Astrocyte of the cerebellum (primary cell): ENCODE measurements at regions not wholly inside any gene's neighbourhood (a gene's known extent, or its start where the extent isn't known, plus 50 kb on each side); places are given as distances from the start of the nearest gene placed in this dataset.

Experiments used
- DNase-seq: peaks from one replicate; pipeline ENCODE4 v3.0.0-alpha.2; 2011; ENCODE audit warnings: low read depth
- H3K4me3 ChIP-seq: 2 replicates; pipeline ENCODE4 v1.5.1; 2011; ENCODE audit warnings: mild to moderate bottlenecking, low read depth, low read length, moderate library complexity
- in situ Hi-C: cut with HindIII; loops from 2 replicates; pipeline ENCODE4 v1.10.0; 2017; ENCODE audit warnings: low sequenced_read_pairs
- TF ChIP-seq, protein P1 (sequence below): IDR thresholded peaks from 2 replicates; pipeline ENCODE4 v1.5.1; 2012; ENCODE audit warnings: low read length, low read depth, moderate library complexity, mild to moderate bottlenecking; ENCODE audit errors: missing control alignments

DNA sequence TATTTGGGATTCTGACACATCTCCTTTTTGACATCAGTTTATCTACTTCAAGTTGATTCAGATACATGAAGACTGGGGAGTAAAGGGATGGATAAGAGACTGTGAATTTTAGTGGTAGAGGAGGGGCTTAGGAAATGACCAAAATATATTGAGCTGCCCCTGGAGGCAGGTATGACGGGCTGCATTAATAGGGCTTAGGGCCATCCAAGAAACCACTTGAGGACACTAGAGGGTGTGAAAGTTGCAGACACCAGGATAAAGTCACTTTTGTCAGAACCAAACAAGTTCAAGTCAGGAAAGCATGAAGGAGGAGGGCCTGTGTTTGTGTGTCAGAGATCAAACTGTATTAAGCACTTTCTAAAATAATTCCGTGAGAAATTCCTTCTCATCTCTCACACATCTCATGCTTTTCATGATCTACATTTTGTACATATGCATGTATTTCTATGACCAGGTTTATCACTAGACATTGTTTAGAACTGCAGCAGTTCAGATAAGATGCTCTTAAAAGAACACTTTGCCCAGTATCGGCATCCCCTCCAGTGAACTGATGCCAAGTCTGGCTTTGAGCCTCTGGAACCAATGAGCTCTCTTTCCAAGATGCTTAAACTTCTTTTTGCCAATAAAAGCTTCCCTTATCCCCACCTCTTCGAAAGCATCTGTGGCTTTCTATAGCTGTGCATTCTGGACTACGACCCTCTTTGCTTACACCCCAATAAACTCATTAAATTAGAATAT lies 136.9 kb downstream of the SLC38A1 start:
- no peak overlapping the region for H3K4me3 ChIP-seq
- in situ Hi-C loops, result no loop called here
- TF ChIP-seq, protein P1, sequence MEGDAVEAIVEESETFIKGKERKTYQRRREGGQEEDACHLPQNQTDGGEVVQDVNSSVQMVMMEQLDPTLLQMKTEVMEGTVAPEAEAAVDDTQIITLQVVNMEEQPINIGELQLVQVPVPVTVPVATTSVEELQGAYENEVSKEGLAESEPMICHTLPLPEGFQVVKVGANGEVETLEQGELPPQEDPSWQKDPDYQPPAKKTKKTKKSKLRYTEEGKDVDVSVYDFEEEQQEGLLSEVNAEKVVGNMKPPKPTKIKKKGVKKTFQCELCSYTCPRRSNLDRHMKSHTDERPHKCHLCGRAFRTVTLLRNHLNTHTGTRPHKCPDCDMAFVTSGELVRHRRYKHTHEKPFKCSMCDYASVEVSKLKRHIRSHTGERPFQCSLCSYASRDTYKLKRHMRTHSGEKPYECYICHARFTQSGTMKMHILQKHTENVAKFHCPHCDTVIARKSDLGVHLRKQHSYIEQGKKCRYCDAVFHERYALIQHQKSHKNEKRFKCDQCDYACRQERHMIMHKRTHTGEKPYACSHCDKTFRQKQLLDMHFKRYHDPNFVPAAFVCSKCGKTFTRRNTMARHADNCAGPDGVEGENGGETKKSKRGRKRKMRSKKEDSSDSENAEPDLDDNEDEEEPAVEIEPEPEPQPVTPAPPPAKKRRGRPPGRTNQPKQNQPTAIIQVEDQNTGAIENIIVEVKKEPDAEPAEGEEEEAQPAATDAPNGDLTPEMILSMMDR, result peak; percentile 16
- DNase-seq, result no peak

DNA sequence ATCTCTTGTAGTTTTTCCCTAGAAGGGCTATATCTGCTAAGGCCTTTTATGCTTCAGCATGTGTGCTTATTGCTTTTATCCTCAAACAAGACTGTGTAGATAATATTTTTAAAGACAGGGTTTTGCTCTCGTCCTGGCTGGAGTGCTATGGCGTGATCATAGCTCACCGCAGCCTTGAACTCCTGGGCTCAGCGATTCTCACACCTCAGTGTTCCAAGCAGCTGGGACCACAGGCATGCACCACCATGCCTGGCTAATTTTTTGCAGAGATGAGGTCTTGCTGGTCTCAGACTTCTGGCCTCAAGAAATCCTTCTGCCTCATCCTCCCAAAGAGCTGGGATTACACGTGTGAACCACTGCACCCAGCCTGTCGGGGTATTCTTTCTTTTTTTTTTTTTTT lies 137.3 kb upstream of the SCAF11 start:
- in situ Hi-C loops, result no loop called here
- TF ChIP-seq, protein P1, result no peak
- no peak overlapping the region for H3K4me3 ChIP-seq
- DNase-seq, result no peak

DNA sequence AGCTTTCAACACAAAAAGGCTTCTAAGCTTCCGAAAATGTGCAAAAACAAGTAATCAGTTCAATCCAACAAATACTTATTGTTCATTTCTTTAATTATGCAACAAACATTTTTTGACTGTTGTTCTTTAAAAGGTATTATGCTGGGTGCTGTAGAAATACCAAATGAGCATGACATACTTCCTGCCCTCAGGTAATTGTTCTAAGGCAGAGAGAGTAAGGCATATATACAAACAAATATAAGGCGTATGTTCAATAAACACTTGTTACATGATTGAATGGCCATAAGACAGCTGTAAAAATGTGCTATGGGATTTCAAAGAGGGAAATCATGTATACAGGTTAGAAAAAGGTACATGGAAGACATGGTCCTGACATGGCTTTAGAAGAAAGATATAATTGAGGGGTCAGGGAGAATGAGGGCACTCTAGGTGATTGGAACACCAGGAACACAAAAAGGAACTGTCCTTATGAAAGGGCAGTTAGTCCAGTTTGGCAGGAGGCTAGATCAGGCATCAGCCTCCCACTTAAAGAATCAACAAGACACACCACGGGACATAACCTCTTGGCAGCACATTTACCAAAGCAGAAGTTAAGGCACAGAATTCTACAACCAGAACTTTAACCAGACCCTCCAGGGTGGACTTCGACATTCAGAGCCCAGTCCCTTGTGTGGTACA lies 135.8 kb upstream of the SCAF11 start:
- in situ Hi-C loops, result no loop called here
- DNase-seq, result no peak
- no peak overlapping the region for H3K4me3 ChIP-seq
- TF ChIP-seq, protein P1, result no peak

DNA sequence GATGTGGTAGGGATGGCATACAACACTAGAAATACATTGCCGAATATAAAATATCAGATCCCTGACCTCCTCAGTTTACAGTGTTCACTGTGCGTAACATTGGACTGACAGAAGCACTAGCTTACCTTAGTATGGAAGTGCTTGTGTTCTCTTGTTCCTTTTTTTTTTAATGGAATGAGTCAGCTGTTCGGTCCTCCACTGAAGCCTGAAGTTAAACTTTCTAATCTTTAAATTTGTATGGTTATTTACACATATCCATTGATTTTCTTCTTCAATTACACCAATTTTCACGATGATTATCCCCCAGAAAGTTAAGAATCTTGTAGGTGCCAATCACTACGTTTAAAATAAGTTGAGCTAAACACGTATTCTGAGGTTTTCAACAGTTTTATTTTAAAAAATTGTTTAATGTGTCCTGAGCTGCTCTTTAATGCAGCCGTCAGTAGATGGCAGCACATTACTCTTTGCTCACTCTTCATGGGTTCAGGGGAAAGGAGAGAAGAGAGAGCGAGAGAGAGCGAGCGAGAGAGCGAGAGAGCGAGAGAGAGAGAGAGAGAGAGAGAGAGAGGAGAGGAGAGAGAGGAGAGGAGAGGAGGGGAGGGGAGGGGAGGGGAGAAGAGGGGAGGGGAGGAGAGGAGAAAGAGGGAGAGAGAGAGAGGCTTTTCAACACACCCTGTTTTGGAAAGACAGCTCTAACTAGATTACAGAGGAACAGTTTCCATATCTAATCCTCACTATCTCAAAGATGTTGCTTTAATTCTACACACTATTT lies 134.7 kb upstream of the SCAF11 start:
- no peak overlapping the region for H3K4me3 ChIP-seq
- in situ Hi-C loops, result no loop called here
- peak; percentile 66 for DNase-seq
- TF ChIP-seq, protein P1, result peak; percentile 69

DNA sequence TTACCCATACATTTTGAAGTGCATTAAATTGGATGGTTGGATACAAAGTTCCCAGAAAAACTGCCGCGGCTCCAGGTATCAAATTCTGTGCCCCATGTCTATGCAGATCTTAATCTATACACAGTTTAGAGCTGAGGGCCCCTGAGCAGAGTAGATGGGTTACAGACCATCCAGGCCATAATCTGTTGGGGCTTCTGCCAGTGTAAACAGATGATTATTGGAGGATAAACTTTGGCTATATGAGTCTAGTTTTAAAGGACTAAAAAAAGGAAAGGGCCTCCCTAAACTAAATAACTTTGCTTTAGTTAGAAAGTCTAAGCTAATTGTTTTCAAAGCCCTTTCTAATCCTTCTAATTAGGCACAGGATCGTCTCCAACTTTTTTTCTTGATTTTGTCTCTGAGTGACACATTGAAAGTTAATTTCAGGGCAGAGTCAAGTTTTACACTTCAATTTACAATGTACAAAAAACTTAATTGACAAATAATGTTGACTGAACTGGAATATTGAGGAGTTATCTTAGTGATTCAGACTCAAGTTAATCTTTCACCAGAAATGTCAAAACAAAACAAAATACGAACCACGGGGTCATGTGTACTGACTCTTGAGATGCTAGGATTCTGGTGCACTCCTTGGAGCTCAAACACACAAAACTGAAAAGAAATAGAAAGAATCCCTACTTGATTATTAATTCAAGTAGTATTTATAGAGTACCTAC lies 133.9 kb upstream of the SCAF11 start:
- H3K4me3 ChIP-seq, result no peak overlapping the region
- DNase-seq, result no peak
- TF ChIP-seq, protein P1, result no peak
- in situ Hi-C loops, result no loop called here

DNA sequence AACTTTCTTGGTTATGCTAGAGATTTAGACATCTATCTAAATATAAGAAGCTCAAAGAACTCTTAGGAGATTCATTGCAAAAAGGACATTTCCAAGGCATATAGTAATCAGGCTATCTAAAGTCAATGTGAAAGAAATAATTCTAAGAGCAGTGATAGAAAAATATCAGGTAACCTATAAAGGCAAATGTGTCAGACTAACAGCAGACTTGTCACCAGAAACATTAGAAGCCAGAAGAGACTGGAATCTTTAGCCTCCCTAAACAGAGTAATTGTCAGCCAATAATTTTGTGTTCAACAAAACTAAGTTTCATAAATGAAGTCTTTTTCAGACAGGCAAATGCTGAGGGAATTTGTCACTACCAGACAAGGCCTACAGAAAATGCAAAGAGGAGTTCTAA lies 122.0 kb upstream of the SCAF11 start:
- TF ChIP-seq, protein P1, result no peak
- no peak for DNase-seq
- no peak overlapping the region for H3K4me3 ChIP-seq
- in situ Hi-C loops, result no loop called here
